H9 (cell line): ENCODE measurements at regions not wholly inside any gene's neighbourhood (a gene's known extent, or its start where the extent isn't known, plus 50 kb on each side); places are given as distances from the start of the nearest gene placed in this dataset.

Source experiments
- DNase-seq: peaks from one replicate; pipeline ENCODE4 v3.0.0-alpha.2; 2017
- H2AFZ ChIP-seq: one replicate; pipeline ENCODE4 v1.6.1; 2013; ENCODE audit warnings: mild to moderate bottlenecking, low read length, control low read depth, moderate library complexity
- H2AK5ac ChIP-seq: 2 replicates; pipeline ENCODE4 v1.6.1; 2013; ENCODE audit warnings: low read length, control low read depth, mixed read lengths; ENCODE audit not compliant: insufficient read length
- H2BK120ac ChIP-seq: one replicate; pipeline ENCODE4 v1.6.1; 2013; ENCODE audit warnings: low read depth, mild to moderate bottlenecking, low read length, control low read depth, inconsistent platforms; ENCODE audit not compliant: poor library complexity, severe bottlenecking
- H2BK12ac ChIP-seq: 2 replicates; pipeline ENCODE4 v1.6.1; 2013; ENCODE audit warnings: low read length, control low read depth, mixed read lengths, low read depth; ENCODE audit not compliant: insufficient read length
- H2BK15ac ChIP-seq: 2 replicates; pipeline ENCODE4 v1.6.1; 2013; ENCODE audit warnings: low read depth, low read length, control low read depth
- H2BK20ac ChIP-seq: one replicate; pipeline ENCODE4 v1.6.1; 2013; ENCODE audit warnings: low read depth, mild to moderate bottlenecking, low read length, control low read depth, inconsistent platforms; ENCODE audit not compliant: poor library complexity, severe bottlenecking
- H2BK5ac ChIP-seq: 2 replicates; pipeline ENCODE4 v1.6.1; 2013; ENCODE audit warnings: low read length, control low read depth, mixed read lengths; ENCODE audit not compliant: insufficient read length
- H3K14ac ChIP-seq: 2 replicates; pipeline ENCODE4 v1.6.1; 2013; ENCODE audit warnings: low read length, control low read depth; ENCODE audit not compliant: insufficient read depth
- H3K18ac ChIP-seq: 2 replicates; pipeline ENCODE4 v1.6.1; 2013; ENCODE audit warnings: low read depth, mild to moderate bottlenecking, mixed read lengths, low read length, control low read depth; ENCODE audit not compliant: insufficient read length
- H3K23ac ChIP-seq: 2 replicates; pipeline ENCODE4 v1.6.1; 2013; ENCODE audit warnings: low read length, control low read depth, mixed read lengths, low read depth; ENCODE audit not compliant: insufficient read length
- H3K23me2 ChIP-seq: 2 replicates; pipeline ENCODE4 v1.6.1; 2013; ENCODE audit warnings: low read depth, mild to moderate bottlenecking, mixed read lengths, low read length, control low read depth; ENCODE audit not compliant: insufficient read length, poor library complexity, severe bottlenecking
- H3K27ac ChIP-seq: 2 replicates; pipeline ENCODE4 v1.5.1; 2013; ENCODE audit warnings: low read length, control low read depth, mixed read lengths, low read depth; ENCODE audit not compliant: insufficient read length
- H3K27me3 ChIP-seq: 2 replicates; pipeline ENCODE4 v1.6.1; 2013; ENCODE audit warnings: low read length, control low read depth, inconsistent platforms; ENCODE audit not compliant: insufficient read depth
- H3K4ac ChIP-seq: 2 replicates; pipeline ENCODE4 v1.6.1; 2013; ENCODE audit warnings: low read depth, mild to moderate bottlenecking, control low read depth, inconsistent platforms, low read length, moderate library complexity
- H3K4me1 ChIP-seq: 2 replicates; pipeline ENCODE4 v1.6.1; 2013; ENCODE audit warnings: low read length, control low read depth, inconsistent platforms; ENCODE audit not compliant: insufficient read depth
- H3K4me2 ChIP-seq: 2 replicates; pipeline ENCODE4 v1.6.1; 2013; ENCODE audit warnings: low read length, control low read depth, mixed read lengths; ENCODE audit not compliant: insufficient read length, insufficient read depth
- H3K56ac ChIP-seq: 2 replicates; pipeline ENCODE4 v1.6.1; 2013; ENCODE audit warnings: low read depth, mild to moderate bottlenecking, mixed read lengths, low read length, control low read depth; ENCODE audit not compliant: insufficient read length
- H3K79me1 ChIP-seq: 2 replicates; pipeline ENCODE4 v1.6.1; 2013; ENCODE audit warnings: low read depth, mild to moderate bottlenecking, moderate library complexity, low read length, control low read depth, inconsistent platforms; ENCODE audit not compliant: insufficient read depth, poor library complexity, severe bottlenecking
- H3K79me2 ChIP-seq: 2 replicates; pipeline ENCODE4 v1.6.1; 2013; ENCODE audit warnings: low read length, control low read depth, inconsistent platforms; ENCODE audit not compliant: insufficient read depth
- H3K9ac ChIP-seq: 2 replicates; pipeline ENCODE4 v1.6.1; 2013; ENCODE audit warnings: low read length, control low read depth, mixed read lengths; ENCODE audit not compliant: insufficient read length; ENCODE audit errors: extremely low read depth
- H3K9me3 ChIP-seq: one replicate; pipeline ENCODE4 v1.6.1; 2013; ENCODE audit warnings: low read depth, low read length, inconsistent platforms; ENCODE audit not compliant: control insufficient read depth
- H3T11ph ChIP-seq: one replicate; pipeline ENCODE4 v1.6.1; 2013; ENCODE audit warnings: mild to moderate bottlenecking, low read length, control low read depth, inconsistent platforms
- H4K20me1 ChIP-seq: one replicate; pipeline ENCODE4 v1.6.1; 2013; ENCODE audit not compliant: control insufficient read depth, insufficient read length, insufficient read depth
- H4K5ac ChIP-seq: 2 replicates; pipeline ENCODE4 v1.6.1; 2013; ENCODE audit warnings: low read depth, mild to moderate bottlenecking, mixed read lengths, low read length, control low read depth; ENCODE audit not compliant: insufficient read length
- H4K8ac ChIP-seq: replicated peaks from 2 replicates; pipeline ENCODE4 v1.6.1; 2013; ENCODE audit warnings: low read length, control low read depth, mixed read lengths, low read depth; ENCODE audit not compliant: insufficient read length
- H4K91ac ChIP-seq: 2 replicates; pipeline ENCODE4 v1.6.1; 2013; ENCODE audit warnings: low read depth, mild to moderate bottlenecking, moderate library complexity, mixed read lengths, low read length, control low read depth; ENCODE audit not compliant: insufficient read length
- H3K27ac Mint-ChIP-seq, 3 experiments: 2 replicates in 2 of 3; 3 replicates in 1 of 3; pipeline ENCODE4 v1.8.0; 2020 to 2021; ENCODE audit warnings: mixed read lengths in 3 of 3, mild to moderate bottlenecking in 1 of 3, moderate library complexity in 1 of 3
- H3K27me3 Mint-ChIP-seq: 2 replicates; pipeline ENCODE4 v1.8.0; 2021; ENCODE audit warnings: low read depth, mild to moderate bottlenecking, moderate library complexity, mixed read lengths
- H3K36me3 Mint-ChIP-seq, 3 experiments: 2 replicates in 2 of 3; 3 replicates in 1 of 3; pipeline ENCODE4 v1.8.0; 2020 to 2021; ENCODE audit warnings: low read depth in 3 of 3, mixed read lengths in 3 of 3; ENCODE audit not compliant: insufficient read depth in 1 of 3
- H3K4me1 Mint-ChIP-seq, 2 experiments: 2 replicates each; pipeline ENCODE4 v1.8.0; 2020; ENCODE audit warnings: mixed read lengths in 2 of 2
- H3K4me3 Mint-ChIP-seq, 2 experiments: 2 replicates in 1 of 2; 3 replicates in 1 of 2; pipeline ENCODE4 v1.8.0; 2020 to 2021; ENCODE audit warnings: mild to moderate bottlenecking in 2 of 2, mixed read lengths in 2 of 2, moderate library complexity in 1 of 2
- H3K9me3 Mint-ChIP-seq, 2 experiments: 2 replicates in 1 of 2; 3 replicates in 1 of 2; pipeline ENCODE4 v1.8.0; 2020; ENCODE audit warnings: mild to moderate bottlenecking in 2 of 2, mixed read lengths in 2 of 2, moderate library complexity in 1 of 2
- CTCF ChIP-seq: fragments of 200-600 bp; sonication (generic); conservative IDR thresholded peaks from 3 replicates; pipeline ENCODE4 v1.8.0; 2021; ENCODE audit warnings: antibody characterized with exemption, mild to moderate bottlenecking
- WGBS: extraction: QIAGEN DNeasy Blood & Tissue Kit; methylation state at CpG from one replicate; pipeline ENCODE4 v1.1.7; 2013; ENCODE audit warnings: missing lambda C conversion rate, low lambda C conversion rate, mixed read lengths; ENCODE audit not compliant: insufficient read length; ENCODE audit errors: extremely low coverage; 5-methylcytosine and 5-hydroxymethylcytosine counted together

GRCh38 chr9:71243951-71244350 lies 122.5 kb upstream of the TRPM3 start:
- H4K91ac ChIP-seq = no peak overlapping the region
- Mint-ChIP-seq H3K4me1 (peaks cover 40 to 71% of the 10 kb centered on the region in 2 experiments), H3K4me3 (peak overlapping the region in 1 of 2 experiments; percentile 28; a peak in 1 of 5 replicates), H3K27ac (peak overlapping the region; percentile 71 to 98 (median 87)), H3K9me3 (no peaks in the 10 kb centered on the region; a peak in 1 of 5 replicates), H3K36me3 (peaks cover 0 to 4% (median 0%) of the 10 kb centered on the region in 3 experiments; a peak in 3 of 7 replicates), H3K27me3 (no peaks in the 10 kb centered on the region)
- H2BK20ac ChIP-seq = no peak overlapping the region
- no CpG with 5 or more reads among the region's 5 CpGs for WGBS
- H2BK12ac ChIP-seq = no peak overlapping the region
- no peaks in the 10 kb centered on the region for H3K23me2 ChIP-seq
- no peaks in the 10 kb centered on the region for H3K79me1 ChIP-seq
- no peak for DNase-seq
- no peak overlapping the region for H2AK5ac ChIP-seq
- no peak overlapping the region for H3K14ac ChIP-seq
- no peak overlapping the region for H3K23ac ChIP-seq
- no peak overlapping the region for H3T11ph ChIP-seq
- H3K9ac ChIP-seq = no peak overlapping the region
- no peak overlapping the region for H4K8ac ChIP-seq
- H2BK5ac ChIP-seq = no peak overlapping the region
- no peak overlapping the region for H2AFZ ChIP-seq
- no peak overlapping the region for H3K27ac ChIP-seq
- no peak overlapping the region for H3K18ac ChIP-seq
- no peak overlapping the region for H3K4ac ChIP-seq
- no peaks in the 10 kb centered on the region for H3K9me3 ChIP-seq
- peaks cover 2% of the 10 kb centered on the region for H3K4me1 ChIP-seq
- no peak overlapping the region for H4K5ac ChIP-seq
- no peak overlapping the region for H3K4me2 ChIP-seq
- H2BK15ac ChIP-seq = no peak overlapping the region
- no peak overlapping the region for H2BK120ac ChIP-seq
- H3K56ac ChIP-seq = no peak overlapping the region
- TF ChIP-seq CTCF = no peak
- no peaks in the 10 kb centered on the region for H3K79me2 ChIP-seq
- no peaks in the 10 kb centered on the region for H3K27me3 ChIP-seq
- no peaks in the 10 kb centered on the region for H4K20me1 ChIP-seq
